Neural progenitor cell (in vitro differentiated cells): ENCODE measurements at regions not wholly inside any gene's neighbourhood (a gene's known extent, or its start where the extent isn't known, plus 50 kb on each side); places are given as distances from the start of the nearest gene placed in this dataset.

Experiments
- EZH2 ChIP-seq: fragments of 200-600 bp; sonication (generic); IDR thresholded peaks from 2 replicates; pipeline ENCODE4 v1.6.1; 2017; ENCODE audit warnings: antibody characterized with exemption, mild to moderate bottlenecking, moderate library complexity
- TF ChIP-seq, protein P1 (sequence below): fragments of 200-600 bp; sonication (generic); IDR thresholded peaks from 2 replicates; pipeline ENCODE4 v1.5.1; 2017; ENCODE audit warnings: antibody characterized with exemption, mild to moderate bottlenecking

- TF ChIP-seq, protein P1, sequence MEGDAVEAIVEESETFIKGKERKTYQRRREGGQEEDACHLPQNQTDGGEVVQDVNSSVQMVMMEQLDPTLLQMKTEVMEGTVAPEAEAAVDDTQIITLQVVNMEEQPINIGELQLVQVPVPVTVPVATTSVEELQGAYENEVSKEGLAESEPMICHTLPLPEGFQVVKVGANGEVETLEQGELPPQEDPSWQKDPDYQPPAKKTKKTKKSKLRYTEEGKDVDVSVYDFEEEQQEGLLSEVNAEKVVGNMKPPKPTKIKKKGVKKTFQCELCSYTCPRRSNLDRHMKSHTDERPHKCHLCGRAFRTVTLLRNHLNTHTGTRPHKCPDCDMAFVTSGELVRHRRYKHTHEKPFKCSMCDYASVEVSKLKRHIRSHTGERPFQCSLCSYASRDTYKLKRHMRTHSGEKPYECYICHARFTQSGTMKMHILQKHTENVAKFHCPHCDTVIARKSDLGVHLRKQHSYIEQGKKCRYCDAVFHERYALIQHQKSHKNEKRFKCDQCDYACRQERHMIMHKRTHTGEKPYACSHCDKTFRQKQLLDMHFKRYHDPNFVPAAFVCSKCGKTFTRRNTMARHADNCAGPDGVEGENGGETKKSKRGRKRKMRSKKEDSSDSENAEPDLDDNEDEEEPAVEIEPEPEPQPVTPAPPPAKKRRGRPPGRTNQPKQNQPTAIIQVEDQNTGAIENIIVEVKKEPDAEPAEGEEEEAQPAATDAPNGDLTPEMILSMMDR, result no peak
- TF ChIP-seq EZH2, result no peak
Observed at GRCh38 chrX:151081016-151081415, 95.4 kb upstream of the GPR50 start.
